HCT116 (cell line): ENCODE measurements at regions not wholly inside any gene's neighbourhood (a gene's known extent, or its start where the extent isn't known, plus 50 kb on each side); places are given as distances from the start of the nearest gene placed in this dataset.

Experiments used
- CTCF ChIP-seq, 3 experiments: fragments of 200-600 bp in 1 of 3; sonication (generic) in 1 of 3; IDR thresholded peaks in 2 of 3; conservative IDR thresholded peaks in 1 of 3; 2 replicates each; pipeline ENCODE4 v1.5.1; 2012 to 2017; ENCODE audit warnings: low read depth in 2 of 3, low read length in 2 of 3, antibody characterized with exemption in 1 of 3, borderline replicate concordance in 1 of 3, control low read depth in 1 of 3, mild to moderate bottlenecking in 1 of 3, mixed read lengths in 1 of 3, mixed run types in 1 of 3, moderate library complexity in 1 of 3; ENCODE audit not compliant: insufficient read depth in 1 of 3
- POLR2A ChIP-seq: IDR thresholded peaks from 2 replicates; pipeline ENCODE4 v1.7.0; 2011; ENCODE audit warnings: borderline replicate concordance; ENCODE audit not compliant: insufficient read depth, insufficient read length; ENCODE audit errors: extremely low read depth
- POLR2AphosphoS5 ChIP-seq: IDR thresholded peaks from 2 replicates; pipeline ENCODE4 v1.6.1; 2011; ENCODE audit warnings: mild to moderate bottlenecking, low read depth, low read length, moderate library complexity
- ZBTB33 ChIP-seq: IDR thresholded peaks from 2 replicates; pipeline ENCODE4 v1.6.1; 2011; ENCODE audit warnings: mild to moderate bottlenecking, low read length, moderate library complexity; ENCODE audit not compliant: insufficient replicate concordance; ENCODE audit errors: extremely low read depth
- ZFX ChIP-seq: fragments of 450-650 bp; IDR thresholded peaks from 2 replicates; pipeline ENCODE4 v1.6.1; 2017
- ZNF274 ChIP-seq: fragments of 200-500 bp; sonication (Bioruptor generic); IDR thresholded peaks from 2 replicates; pipeline ENCODE4 v1.6.1; 2014; ENCODE audit warnings: mild to moderate bottlenecking, low read depth, low read length, inconsistent platforms

GRCh38 chr21:35648512-35648911, 411.8 kb downstream of the SETD4 start:
- TF ChIP-seq CTCF (IDR thresholded peaks at IDR 0.05 in 2 of 3, conservative IDR thresholded peaks at IDR 0.05 in 1 of 3; ENCODE audit: borderline replicate concordance in 1 of 3, insufficient read depth in 1 of 3, low read depth in 2 of 3, low read length in 2 of 3) (0 out of 6 replicates have a peak, but pooled peaks of 1 of the 3 experiments have one; percentile 14), ZBTB33 (no peak), POLR2A (no peak), ZFX (no peak), ZNF274 (no peak), POLR2AphosphoS5 (no peak)
